ENCODE measurements at regions not wholly inside any gene's neighbourhood (a gene's known extent, or its start where the extent isn't known, plus 50 kb on each side); places are given as distances from the start of the nearest gene placed in this dataset.

- ChIA-PET POLR2A (no interaction called here), CTCF (ENCODE audit: unreplicated experiment) (no interaction called here)
- TF ChIP-seq EZH2phosphoT487 (IDR thresholded peaks at IDR 0.05; ENCODE audit: borderline replicate concordance, low read depth, low read length): no peak
- no peak for TF ChIP-seq CTCF (conservative IDR thresholded peaks at IDR 0.05; ENCODE audit: low read length)
- no peak for DNase-seq (ENCODE audit: low spot score)
- Histone ChIP-seq H3K4me2 (ENCODE audit: low read length) (no peak overlapping the region), H4K20me1 (ENCODE audit: insufficient read depth, low read length) (no peaks in the 10 kb centered on the region; the same call in 1 of the 2 replicates), H3K36me3 (ENCODE audit: insufficient read depth, low read length) (no peaks in the 10 kb centered on the region), H3K9me2 (ENCODE audit: insufficient read depth, low read length) (no peaks in the 10 kb centered on the region), H3K4me1 (ENCODE audit: insufficient read depth, low read length, poor library complexity, severe bottlenecking) (no peaks in the 10 kb centered on the region), H2AFZ (ENCODE audit: low read length) (no peak overlapping the region), H3K79me2 (ENCODE audit: insufficient read depth, low read depth, low read length) (no peaks in the 10 kb centered on the region), H3K9me3 (ENCODE audit: low read length) (no peaks in the 10 kb centered on the region), H3K4me3 (ENCODE audit: low read depth, low read length, poor library complexity, severe bottlenecking) (no peak overlapping the region), H3K27ac (ENCODE audit: low read depth, low read length, poor library complexity, severe bottlenecking) (no peak overlapping the region)
- no TSS peak for BruUV-seq (replicated peaks)
- intact Hi-C loops (cut with micrococcal nuclease; ENCODE audit: unreplicated experiment): no loop called here
These were observed 412.6 kb downstream of the KLF12 start for GRCh38 chr13:73721571-73721970.

- H3K9me2 ChIP-seq (ENCODE audit: insufficient read depth, low read length): no peaks in the 10 kb centered on the region
- H3K79me2 ChIP-seq (ENCODE audit: insufficient read depth, low read depth, low read length): no peaks in the 10 kb centered on the region
- H3K4me1 ChIP-seq (ENCODE audit: insufficient read depth, low read length, poor library complexity, severe bottlenecking): no peaks in the 10 kb centered on the region
- no peak overlapping the region for H3K4me2 ChIP-seq (ENCODE audit: low read length)
- CTCF ChIA-PET (ENCODE audit: unreplicated experiment): no interaction called here
- POLR2A ChIA-PET: interaction anchor here (0.6 kb wide), 2 partner anchors 90 to 1859 kb away, joined by 3 read pairs; no protein-coding TSS in a partner anchor
- no peaks in the 10 kb centered on the region for H3K36me3 ChIP-seq (ENCODE audit: insufficient read depth, low read length)
- H3K4me3 ChIP-seq (ENCODE audit: low read depth, low read length, poor library complexity, severe bottlenecking): no peak overlapping the region
- no peaks in the 10 kb centered on the region; the same call in 1 of the 2 replicates for H4K20me1 ChIP-seq (ENCODE audit: insufficient read depth, low read length)
- no TSS peak for BruUV-seq (replicated peaks)
- H2AFZ ChIP-seq (ENCODE audit: low read length): no peak overlapping the region
- DNase-seq (ENCODE audit: low spot score): no peak
- intact Hi-C loops (cut with micrococcal nuclease; ENCODE audit: unreplicated experiment): no loop called here
- no peak overlapping the region for H3K27ac ChIP-seq (ENCODE audit: low read depth, low read length, poor library complexity, severe bottlenecking)
- no peaks in the 10 kb centered on the region for H3K9me3 ChIP-seq (ENCODE audit: low read length)
- no peak for TF ChIP-seq CTCF (conservative IDR thresholded peaks at IDR 0.05; ENCODE audit: low read length)
- no peak for TF ChIP-seq EZH2phosphoT487 (IDR thresholded peaks at IDR 0.05; ENCODE audit: borderline replicate concordance, low read depth, low read length)
These were observed 413.9 kb downstream of the KLF12 start for GRCh38 chr13:73720216-73720840.

GRCh38 chr13:73718246-73718645 lies 416.0 kb downstream of the KLF12 start:
- intact Hi-C loops (cut with micrococcal nuclease; ENCODE audit: unreplicated experiment): no loop called here
- H3K4me1 ChIP-seq (ENCODE audit: insufficient read depth, low read length, poor library complexity, severe bottlenecking): no peaks in the 10 kb centered on the region
- no TSS peak for BruUV-seq (replicated peaks)

More at GRCh38 chr13:73718246-73718645, 416.0 kb downstream of the KLF12 start:
- TF ChIP-seq EZH2phosphoT487 (IDR thresholded peaks at IDR 0.05; ENCODE audit: borderline replicate concordance, low read depth, low read length) (no peak), CTCF (conservative IDR thresholded peaks at IDR 0.05; ENCODE audit: low read length) (no peak)
- Histone ChIP-seq H2AFZ (ENCODE audit: low read length) (no peak overlapping the region), H3K4me3 (ENCODE audit: low read depth, low read length, poor library complexity, severe bottlenecking) (no peak overlapping the region), H3K36me3 (ENCODE audit: insufficient read depth, low read length) (peaks cover 10% of the 10 kb centered on the region), H3K9me2 (ENCODE audit: insufficient read depth, low read length) (no peaks in the 10 kb centered on the region), H3K27ac (ENCODE audit: low read depth, low read length, poor library complexity, severe bottlenecking) (no peak overlapping the region), H3K79me2 (ENCODE audit: insufficient read depth, low read depth, low read length) (no peaks in the 10 kb centered on the region), H4K20me1 (ENCODE audit: insufficient read depth, low read length) (no peaks in the 10 kb centered on the region; the same call in 1 of the 2 replicates), H3K9me3 (ENCODE audit: low read length) (no peaks in the 10 kb centered on the region), H3K4me2 (ENCODE audit: low read length) (no peak overlapping the region)
- DNase-seq (ENCODE audit: low spot score): no peak
- CTCF ChIA-PET (ENCODE audit: unreplicated experiment): no interaction called here
- POLR2A ChIA-PET: interaction anchor here (1.0 to 1.5 kb wide), 2 partner anchors 13 to 29 kb away, joined by 3 to 6 read pairs; no protein-coding TSS in a partner anchor
